MM.1S (cell line): ENCODE measurements at regions not wholly inside any gene's neighbourhood (a gene's known extent, or its start where the extent isn't known, plus 50 kb on each side); places are given as distances from the start of the nearest gene placed in this dataset.

Source experiments
- DNase-seq: peaks from one replicate; pipeline ENCODE4 v3.0.0-alpha.2; 2015
- H2AFZ ChIP-seq: fragments of 300-600 bp; sonication (generic); 2 replicates; pipeline ENCODE4 v1.6.0; 2016; ENCODE audit warnings: antibody characterized with exemption, low read length
- H3F3A ChIP-seq: fragments of 300-600 bp; sonication (generic); 2 replicates; pipeline ENCODE4 v1.6.1; 2016; ENCODE audit warnings: mild to moderate bottlenecking, antibody characterized with exemption, low read length, moderate library complexity, mixed read lengths; ENCODE audit not compliant: insufficient read depth
- H3K27ac ChIP-seq: fragments of 300-600 bp; sonication (generic); 2 replicates; pipeline ENCODE4 v1.5.1; 2016; ENCODE audit warnings: mild to moderate bottlenecking, low read length
- H3K27me3 ChIP-seq: fragments of 300-600 bp; sonication (generic); replicated peaks from 2 replicates; pipeline ENCODE4 v1.6.0; 2016; ENCODE audit warnings: low read length; ENCODE audit not compliant: insufficient read depth
- H3K36me3 ChIP-seq: fragments of 300-600 bp; sonication (generic); replicated peaks from 2 replicates; pipeline ENCODE4 v1.6.1; 2016; ENCODE audit warnings: mild to moderate bottlenecking, low read length, mixed read lengths; ENCODE audit not compliant: insufficient read depth
- H3K4me1 ChIP-seq: fragments of 300-600 bp; sonication (generic); 2 replicates; pipeline ENCODE4 v1.6.1; 2016; ENCODE audit warnings: low read length, mixed read lengths
- H3K4me2 ChIP-seq: fragments of 300-600 bp; sonication (generic); 2 replicates; pipeline ENCODE4 v1.6.0; 2016; ENCODE audit warnings: low read depth, low read length
- H3K4me3 ChIP-seq: fragments of 300-600 bp; sonication (generic); 2 replicates; pipeline ENCODE4 v1.5.1; 2016; ENCODE audit warnings: low read length, mixed read lengths
- H3K79me2 ChIP-seq: fragments of 300-600 bp; sonication (generic); 2 replicates; pipeline ENCODE4 v1.6.1; 2016; ENCODE audit warnings: mixed run types, low read length, mixed read lengths
- H3K9ac ChIP-seq: fragments of 300-600 bp; sonication (generic); 2 replicates; pipeline ENCODE4 v1.6.1; 2016; ENCODE audit warnings: low read length, mixed read lengths
- H3K9me2 ChIP-seq: fragments of 300-600 bp; sonication (generic); replicated peaks from 2 replicates; pipeline ENCODE4 v1.6.1; 2016; ENCODE audit warnings: mild to moderate bottlenecking, low read length, mixed read lengths; ENCODE audit not compliant: insufficient read depth
- H3K9me3 ChIP-seq: fragments of 300-600 bp; sonication (generic); replicated peaks from 2 replicates; pipeline ENCODE4 v1.6.1; 2016; ENCODE audit warnings: mild to moderate bottlenecking, low read length, mixed read lengths; ENCODE audit not compliant: insufficient read depth
- H4K20me1 ChIP-seq: fragments of 300-600 bp; sonication (generic); 2 replicates; pipeline ENCODE4 v1.6.1; 2016; ENCODE audit warnings: mild to moderate bottlenecking, low read length, moderate library complexity, mixed read lengths; ENCODE audit not compliant: insufficient read depth
- CTCF ChIP-seq: fragments of 300-600 bp; sonication (generic); IDR thresholded peaks from 2 replicates; pipeline ENCODE4 v1.5.1; 2016; ENCODE audit warnings: antibody characterized with exemption, low read length, mixed read lengths
- EZH2 ChIP-seq: fragments of 300-600 bp; sonication (generic); optimal IDR thresholded peaks from 2 replicates; pipeline ENCODE3; 2017; ENCODE audit warnings: low read depth, mild to moderate bottlenecking, antibody characterized with exemption, low read length, mixed read lengths
- EZH2phosphoT487 ChIP-seq: fragments of 300-600 bp; sonication (generic); IDR thresholded peaks from 2 replicates; pipeline ENCODE4 v1.6.1; 2018; ENCODE audit warnings: antibody characterized with exemption, low read length

DNA sequence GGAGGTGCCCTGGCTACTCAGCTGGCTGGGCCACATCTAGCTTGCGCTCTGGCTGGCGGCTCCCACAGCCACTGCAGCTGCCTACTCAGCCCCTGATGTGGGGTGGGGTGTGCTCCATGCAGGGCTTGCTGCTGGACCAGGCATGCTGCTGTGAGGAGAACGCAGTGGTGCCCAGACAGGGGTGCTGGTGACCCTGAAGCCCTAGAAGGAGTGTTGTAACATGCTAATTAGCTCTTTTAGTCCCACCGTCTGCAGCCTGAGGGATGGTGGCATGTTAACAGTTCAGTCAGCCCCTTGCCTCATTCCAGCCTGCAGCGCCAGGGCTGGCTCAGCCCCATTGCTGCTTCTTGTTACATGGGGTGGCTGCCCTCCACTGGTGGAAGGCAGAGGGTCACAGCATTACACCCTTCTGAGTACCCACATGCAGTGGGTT is 642.3 kb downstream of the DMRTA1 start:
- TF ChIP-seq CTCF (no peak), EZH2 (no peak)
- no peak for DNase-seq
- Histone ChIP-seq H2AFZ (no peak overlapping the region), H3F3A (no peaks in the 10 kb centered on the region), H3K9me3 (no peaks in the 10 kb centered on the region), H3K27ac (no peak overlapping the region), H3K27me3 (no peaks in the 10 kb centered on the region), H3K9me2 (no peaks in the 10 kb centered on the region), H4K20me1 (no peaks in the 10 kb centered on the region), H3K4me3 (no peak overlapping the region), H3K4me1 (no peaks in the 10 kb centered on the region), H3K4me2 (no peak overlapping the region), H3K36me3 (no peaks in the 10 kb centered on the region), H3K79me2 (no peaks in the 10 kb centered on the region), H3K9ac (no peak overlapping the region)

GRCh38 chr9:23117616-23118015 is 671.0 kb downstream of the DMRTA1 start:
- no peaks in the 10 kb centered on the region for H3K4me1 ChIP-seq
- no peak overlapping the region for H3K4me3 ChIP-seq
- H3K9me2 ChIP-seq, result no peaks in the 10 kb centered on the region
- no peak overlapping the region for H3K27ac ChIP-seq
- H3K79me2 ChIP-seq, result no peaks in the 10 kb centered on the region
- H3K36me3 ChIP-seq, result no peaks in the 10 kb centered on the region
- no peaks in the 10 kb centered on the region for H3K9me3 ChIP-seq
- H3K4me2 ChIP-seq, result no peak overlapping the region
- no peaks in the 10 kb centered on the region for H4K20me1 ChIP-seq
- no peaks in the 10 kb centered on the region for H3K27me3 ChIP-seq
- no peak for DNase-seq
- no peak for TF ChIP-seq CTCF
- TF ChIP-seq EZH2, result no peak
- no peak for TF ChIP-seq EZH2phosphoT487
- H3F3A ChIP-seq, result no peaks in the 10 kb centered on the region
- H3K9ac ChIP-seq, result no peak overlapping the region
- no peak overlapping the region for H2AFZ ChIP-seq

- Histone ChIP-seq H4K20me1 (no peaks in the 10 kb centered on the region), H3K4me2 (no peak overlapping the region), H3K4me3 (no peak overlapping the region), H3K79me2 (no peaks in the 10 kb centered on the region), H3K27ac (no peak overlapping the region), H3K27me3 (no peaks in the 10 kb centered on the region), H3K36me3 (no peaks in the 10 kb centered on the region), H2AFZ (no peak overlapping the region), H3F3A (no peaks in the 10 kb centered on the region), H3K4me1 (no peaks in the 10 kb centered on the region), H3K9ac (no peak overlapping the region), H3K9me2 (no peaks in the 10 kb centered on the region), H3K9me3 (no peaks in the 10 kb centered on the region)
- TF ChIP-seq EZH2phosphoT487 (no peak), CTCF (no peak), EZH2 (no peak)
- no peak for DNase-seq
Observed at GRCh38 chr9:23120630-23121029, 674.0 kb downstream of the DMRTA1 start.
